HG02571 (cell line): ENCODE measurements at regions not wholly inside any gene's neighbourhood (a gene's known extent, or its start where the extent isn't known, plus 50 kb on each side); places are given as distances from the start of the nearest gene placed in this dataset.

Source experiments
- ATAC-seq: cut with Tn5 transposase; IDR thresholded peaks from one replicate; pipeline ENCODE4 v1.9.1; 2021; ENCODE audit warnings: mild to moderate bottlenecking, moderate library complexity; ENCODE audit not compliant: unreplicated experiment

DNA sequence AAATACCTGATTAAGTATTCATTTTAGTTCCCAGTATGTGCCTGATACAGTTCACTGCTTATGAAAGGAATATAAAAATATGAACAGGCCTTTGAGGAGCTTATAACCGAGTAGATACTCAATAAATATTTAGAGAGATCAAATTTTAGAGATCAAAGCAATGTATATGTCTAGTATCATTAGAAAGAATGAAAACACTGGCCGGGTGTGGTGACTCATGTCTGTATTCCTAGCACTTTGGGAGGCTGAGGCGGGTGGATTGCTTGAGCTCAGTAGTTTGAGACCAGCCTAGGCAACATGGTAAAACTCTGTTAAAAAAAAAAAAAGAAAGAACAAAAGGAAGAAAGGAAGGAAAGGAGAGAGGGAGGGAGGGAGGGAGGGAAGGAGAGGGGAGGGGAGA is 113.2 kb upstream of the EEA1 start:
- no peak for ATAC-seq

DNA sequence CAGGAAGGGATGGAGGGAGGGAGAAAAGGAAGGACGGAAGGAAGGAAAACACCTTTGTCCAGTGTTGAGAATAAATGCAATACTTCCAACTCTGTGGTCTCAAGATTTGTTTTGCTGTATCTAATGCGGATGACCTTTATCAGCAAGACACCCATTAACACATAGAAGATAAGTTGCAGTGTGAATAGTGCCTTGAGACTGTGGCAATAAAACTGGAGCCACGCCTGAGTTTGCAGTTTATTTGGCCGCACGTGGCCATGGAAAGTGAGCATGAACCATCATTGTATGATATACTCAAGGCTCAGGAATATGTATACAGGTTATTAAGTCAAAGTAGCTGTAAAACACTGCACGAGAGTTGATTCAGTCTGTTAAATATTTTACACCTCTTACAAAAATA is 113.6 kb upstream of the EEA1 start:
- ATAC-seq = no peak

DNA sequence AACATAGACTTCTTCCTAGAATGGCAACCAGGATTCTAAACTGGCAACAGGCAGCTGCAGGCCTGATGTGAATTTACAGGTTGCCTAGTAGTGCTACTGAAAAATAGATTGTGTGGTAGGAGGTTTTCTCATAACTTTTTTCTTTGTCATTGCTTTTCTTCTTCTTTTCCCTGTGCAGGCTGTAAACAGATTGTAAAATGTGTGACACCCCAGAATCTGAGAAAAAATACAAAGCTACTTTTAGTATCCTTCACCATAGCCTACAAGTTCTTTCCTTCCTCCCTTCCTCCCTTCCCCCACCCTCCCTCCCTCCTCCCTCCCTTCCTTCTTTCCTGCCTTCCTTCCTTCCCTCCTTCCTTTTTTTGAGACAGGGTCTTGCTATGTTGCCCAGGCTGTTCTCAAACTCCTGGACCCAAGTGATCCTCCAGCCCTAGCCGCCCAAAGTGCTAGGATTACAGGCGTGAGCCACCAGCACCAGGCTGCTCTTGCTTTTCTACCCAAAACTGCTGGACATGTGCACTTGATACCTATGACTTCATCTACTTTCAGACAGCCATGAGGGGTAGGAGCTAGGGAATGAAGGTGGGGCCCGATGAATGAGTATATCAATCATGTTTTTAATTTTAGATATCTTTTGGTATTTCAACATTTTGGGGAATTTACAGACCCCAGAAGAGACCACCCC is 114.2 kb upstream of the EEA1 start:
- no peak for ATAC-seq

DNA sequence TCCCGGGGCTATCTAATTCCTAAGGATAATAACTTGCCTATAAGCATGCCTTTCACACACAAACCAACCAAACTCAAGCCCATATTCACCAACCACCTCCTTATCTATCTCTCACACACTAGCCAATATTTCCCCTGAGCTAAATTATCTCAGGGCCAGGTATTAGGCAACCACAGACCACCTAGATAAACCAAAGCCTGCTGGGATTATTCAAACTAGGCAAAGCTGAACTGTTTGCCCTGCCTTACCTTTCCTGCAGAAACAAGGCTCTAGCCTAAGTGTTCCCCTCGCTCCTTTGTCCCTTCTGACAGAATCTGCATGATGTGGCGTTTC is 114.7 kb upstream of the EEA1 start:
- ATAC-seq = no peak

DNA sequence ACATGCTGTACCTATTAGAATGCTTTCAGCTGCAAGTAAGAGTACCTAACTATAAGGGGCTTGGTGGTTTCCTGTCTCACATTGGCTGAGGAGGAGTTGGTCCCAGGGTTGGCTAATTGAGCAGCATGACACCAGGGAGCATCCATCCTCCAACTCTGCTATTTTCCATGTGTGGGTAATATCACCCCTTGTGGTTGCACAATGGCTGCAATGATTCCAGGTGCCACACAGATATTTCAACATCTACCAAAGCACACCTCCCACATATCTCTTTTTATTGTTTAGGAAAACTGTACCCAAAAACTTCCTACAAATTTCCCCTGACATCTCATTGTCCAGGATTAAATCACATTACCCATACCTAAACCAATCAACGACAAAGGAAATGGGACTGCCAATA is 118.0 kb upstream of the EEA1 start:
- ATAC-seq = no peak

DNA sequence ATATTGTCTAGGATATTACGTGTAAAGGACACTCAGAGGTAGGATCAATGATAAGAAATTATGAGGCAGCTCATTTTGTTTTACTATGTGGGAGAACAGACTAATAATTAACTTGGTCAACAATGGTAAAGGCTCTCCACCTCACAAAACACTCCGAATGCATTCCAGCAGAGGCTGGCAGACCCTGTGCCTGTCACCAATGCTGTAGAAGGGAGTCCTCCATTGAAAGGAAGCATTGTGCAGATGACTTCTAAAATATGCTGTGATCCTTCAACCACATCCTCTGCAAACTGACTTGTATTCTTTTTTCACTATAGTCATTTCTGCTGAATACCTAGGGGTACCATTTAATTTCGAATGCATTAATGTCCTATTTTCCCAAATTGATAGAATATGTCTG is 119.6 kb upstream of the EEA1 start:
- no peak for ATAC-seq

DNA sequence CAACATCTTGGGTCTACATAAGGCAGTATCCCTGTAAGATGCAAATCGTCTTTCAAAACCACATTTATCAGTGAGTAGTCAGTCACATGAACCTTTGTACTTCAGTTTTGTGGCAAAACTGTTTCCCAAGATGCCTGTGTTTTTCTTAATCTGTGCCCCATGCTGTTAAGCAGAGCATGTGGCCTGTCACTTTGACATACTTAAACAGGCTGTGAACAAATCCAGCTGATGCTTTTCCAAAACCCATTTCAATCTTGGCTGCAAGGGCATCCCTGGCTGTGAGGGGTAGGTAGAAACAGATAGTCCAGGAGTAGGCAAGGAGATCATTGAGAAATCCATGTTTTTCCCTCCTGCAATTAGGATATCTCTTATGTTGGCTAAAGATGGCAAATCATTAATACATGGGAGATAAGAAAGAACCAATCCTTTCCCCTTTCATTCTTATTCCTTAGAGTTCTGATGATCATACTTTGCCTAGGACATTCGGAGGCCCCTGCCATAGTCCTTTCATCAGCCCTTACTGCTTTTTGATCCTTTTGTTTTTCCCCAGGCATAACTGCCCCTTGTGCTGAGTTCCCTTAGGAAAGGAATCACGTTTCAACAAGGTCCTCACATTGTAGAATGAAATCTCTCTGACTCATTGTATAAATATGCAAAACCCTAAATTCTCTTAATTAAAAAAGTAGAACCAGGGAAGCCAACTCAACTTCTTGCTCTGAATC is 121.1 kb upstream of the EEA1 start:
- ATAC-seq = no peak

DNA sequence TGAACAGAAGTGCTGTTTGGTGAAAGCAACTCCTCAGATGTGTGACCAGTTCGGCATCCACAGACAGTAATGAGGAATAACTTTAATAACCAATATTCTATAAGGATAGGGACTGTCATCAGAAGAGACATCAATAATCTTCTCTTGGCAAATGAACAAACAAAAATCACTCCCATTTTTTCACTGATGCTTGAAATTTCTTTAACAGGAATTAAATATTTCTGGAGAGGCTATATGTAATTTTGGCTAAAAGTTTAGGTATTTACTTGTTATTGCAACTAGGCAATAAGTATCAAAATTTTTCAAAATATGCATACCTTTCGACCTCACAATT is 121.6 kb upstream of the EEA1 start:
- ATAC-seq = no peak

DNA sequence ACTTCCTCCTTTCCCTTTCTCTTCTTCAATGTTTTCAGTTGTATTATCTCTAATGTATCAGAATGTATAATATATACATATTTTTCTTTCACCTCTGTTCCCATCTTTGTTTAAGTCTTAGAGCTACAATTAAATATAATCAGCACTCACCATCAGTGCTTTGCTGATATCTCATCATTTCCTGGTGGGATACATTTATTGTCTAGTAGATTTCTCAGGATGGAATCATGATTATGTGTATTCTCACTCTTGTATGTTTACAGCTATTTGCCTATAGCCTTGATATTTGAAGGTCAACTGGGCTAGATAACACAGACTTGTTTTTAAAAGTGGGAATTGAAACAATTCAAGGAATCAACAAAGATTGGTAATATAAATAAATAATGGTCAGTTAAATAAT is 124.9 kb upstream of the EEA1 start:
- ATAC-seq = no peak

DNA sequence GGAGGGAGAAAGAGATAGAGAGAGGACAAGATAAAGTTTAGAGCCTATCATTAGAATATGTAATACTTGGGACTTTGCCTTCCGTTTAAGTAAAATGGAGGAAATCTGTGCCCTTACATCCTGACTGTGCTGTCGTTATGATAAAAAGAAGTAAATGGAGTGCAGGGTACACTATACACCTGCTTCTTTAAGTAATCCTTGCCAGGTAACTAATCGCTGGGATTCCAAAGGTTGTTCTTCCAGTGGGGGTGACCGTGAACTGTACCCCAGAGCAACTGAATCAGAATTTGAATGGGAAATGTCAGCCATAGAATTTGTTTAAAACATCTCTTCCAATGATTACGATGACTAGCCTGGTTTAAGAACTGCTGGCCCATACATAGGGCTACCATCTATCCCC is 126.1 kb upstream of the EEA1 start:
- ATAC-seq = no peak

DNA sequence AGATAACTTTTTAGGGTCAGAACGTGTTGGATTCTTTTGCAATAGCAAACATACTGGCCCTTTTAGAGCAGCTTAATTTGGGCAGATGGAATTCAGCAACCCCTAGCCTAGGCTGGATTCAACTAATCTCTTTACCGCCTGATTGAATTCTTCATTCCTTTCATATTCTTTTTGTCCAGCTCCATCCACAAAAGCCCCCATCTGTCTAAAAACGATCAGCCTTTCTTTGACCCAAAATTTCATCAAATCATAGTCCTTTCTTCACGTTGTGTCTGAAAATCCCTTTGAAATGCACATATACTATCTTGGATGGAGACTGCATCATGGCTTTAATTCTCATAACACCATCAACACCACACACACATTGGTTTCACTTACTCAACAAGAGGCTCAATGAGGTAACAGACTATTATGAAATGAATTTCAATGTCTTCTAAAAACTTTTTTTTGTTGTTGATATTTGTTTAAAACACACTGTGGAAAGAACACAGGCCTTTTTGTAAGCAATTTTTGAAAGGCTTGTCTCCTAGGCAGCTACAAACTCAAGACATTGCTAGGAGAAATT is 128.0 kb upstream of the EEA1 start:
- no peak for ATAC-seq

DNA sequence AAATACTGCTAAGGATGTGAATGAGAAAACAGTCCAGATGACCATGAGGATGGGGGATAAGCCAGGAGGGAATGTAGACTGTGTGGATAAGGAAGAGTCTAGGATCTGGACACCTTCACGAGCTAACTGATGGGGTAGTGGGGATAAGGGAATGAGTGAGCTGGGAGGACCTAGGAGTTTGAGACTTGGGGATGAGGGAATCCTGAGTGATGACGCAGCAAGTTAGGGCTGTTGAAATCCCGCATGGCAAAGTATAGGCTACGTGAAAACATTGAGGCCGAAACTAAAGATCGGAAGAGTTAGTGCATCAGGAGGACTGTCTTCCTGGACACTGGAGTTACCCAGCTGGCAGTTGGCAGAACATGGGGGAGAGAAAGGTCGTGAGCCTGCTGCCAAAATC is 129.2 kb upstream of the EEA1 start:
- no peak for ATAC-seq

DNA sequence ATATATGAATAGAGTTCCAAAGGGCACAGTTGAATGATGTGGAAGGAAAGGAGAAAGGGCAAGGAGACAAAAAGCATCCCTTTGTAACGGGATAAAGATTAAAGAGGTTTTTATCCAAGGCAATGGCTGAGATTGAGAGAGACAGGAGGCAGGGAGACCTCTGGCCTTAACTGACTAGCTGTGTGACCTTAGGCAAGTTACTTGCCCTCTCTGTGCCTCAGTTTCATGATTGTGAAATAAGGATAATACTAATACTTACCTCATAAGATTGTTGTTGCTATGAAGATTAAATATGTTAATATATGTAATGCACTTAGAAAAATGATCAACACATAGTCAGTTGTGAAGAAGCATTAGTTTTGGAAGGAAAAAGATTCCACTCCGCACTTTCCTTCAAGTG is 130.2 kb upstream of the EEA1 start:
- ATAC-seq = no peak

DNA sequence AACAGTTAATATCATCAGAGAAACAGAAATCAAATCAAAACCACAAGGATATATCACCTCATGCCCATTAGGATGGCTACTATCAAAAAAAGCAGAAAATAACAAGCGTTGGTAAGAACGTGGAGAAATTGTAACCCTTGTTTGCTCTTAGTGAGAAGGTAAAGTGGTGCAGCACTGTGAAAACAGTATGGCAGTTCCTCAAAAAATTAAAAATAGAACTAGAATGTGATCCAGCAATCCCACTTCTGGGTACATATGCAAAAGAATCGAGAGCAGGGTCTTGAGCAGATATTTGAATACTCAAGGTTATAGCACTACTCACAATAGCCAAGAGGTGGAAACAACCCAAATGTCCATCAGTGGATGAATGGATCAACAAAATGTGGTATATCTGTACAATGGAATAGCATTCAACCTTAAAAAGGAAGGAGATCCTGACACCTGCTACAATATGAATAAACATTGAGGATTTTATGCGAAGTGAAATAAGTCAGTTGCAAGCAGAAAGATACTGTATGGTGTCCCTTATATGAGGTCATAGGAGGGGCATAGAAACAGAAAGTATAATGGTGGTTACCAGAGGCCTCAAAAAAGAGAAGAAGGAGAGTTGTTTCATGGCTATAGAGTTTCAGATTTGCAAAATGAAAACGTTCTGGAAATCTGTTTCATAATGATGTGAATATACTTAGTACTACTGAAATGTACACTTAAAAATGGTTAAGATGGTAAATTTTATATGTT is 131.0 kb upstream of the EEA1 start:
- peak; percentile 95 for ATAC-seq

DNA sequence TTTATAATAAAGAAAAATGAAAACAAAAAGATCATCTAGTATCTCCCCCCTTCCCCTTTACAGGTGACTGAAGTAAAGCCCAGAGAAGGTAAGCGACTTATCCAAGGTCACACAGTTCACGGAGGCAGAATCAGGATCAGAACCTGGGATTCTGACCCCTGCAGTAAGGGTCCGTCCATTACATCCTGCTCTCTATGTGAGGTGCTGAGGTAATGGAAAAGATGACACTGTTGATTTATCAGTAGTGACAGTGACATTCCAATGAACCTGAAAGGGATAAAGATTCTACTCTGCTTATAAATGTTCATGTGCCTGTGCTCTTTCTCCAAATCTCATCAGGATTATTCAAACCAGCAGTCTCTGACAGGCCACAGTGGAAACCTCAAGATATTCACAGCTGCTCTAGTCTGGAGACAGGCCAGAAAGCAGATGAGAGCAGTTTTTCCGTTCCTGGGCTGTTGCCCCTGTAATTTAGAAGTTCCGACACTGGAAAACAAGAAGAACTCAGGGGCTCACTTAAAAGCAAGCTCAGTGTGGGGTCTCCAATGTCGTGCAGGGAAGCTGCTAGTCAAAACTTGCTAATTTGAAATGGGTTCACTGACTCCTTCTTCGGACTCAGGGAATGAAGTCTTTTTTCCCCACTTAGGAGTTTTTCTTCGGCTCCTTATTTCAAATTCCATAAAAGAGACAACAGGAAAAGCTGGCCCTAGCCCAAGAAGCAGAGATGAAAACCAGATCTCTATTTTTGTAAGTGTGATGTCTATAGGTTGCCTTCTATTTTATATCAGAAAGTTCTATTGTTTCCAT is 131.8 kb upstream of the EEA1 start:
- ATAC-seq = peak; percentile 28

DNA sequence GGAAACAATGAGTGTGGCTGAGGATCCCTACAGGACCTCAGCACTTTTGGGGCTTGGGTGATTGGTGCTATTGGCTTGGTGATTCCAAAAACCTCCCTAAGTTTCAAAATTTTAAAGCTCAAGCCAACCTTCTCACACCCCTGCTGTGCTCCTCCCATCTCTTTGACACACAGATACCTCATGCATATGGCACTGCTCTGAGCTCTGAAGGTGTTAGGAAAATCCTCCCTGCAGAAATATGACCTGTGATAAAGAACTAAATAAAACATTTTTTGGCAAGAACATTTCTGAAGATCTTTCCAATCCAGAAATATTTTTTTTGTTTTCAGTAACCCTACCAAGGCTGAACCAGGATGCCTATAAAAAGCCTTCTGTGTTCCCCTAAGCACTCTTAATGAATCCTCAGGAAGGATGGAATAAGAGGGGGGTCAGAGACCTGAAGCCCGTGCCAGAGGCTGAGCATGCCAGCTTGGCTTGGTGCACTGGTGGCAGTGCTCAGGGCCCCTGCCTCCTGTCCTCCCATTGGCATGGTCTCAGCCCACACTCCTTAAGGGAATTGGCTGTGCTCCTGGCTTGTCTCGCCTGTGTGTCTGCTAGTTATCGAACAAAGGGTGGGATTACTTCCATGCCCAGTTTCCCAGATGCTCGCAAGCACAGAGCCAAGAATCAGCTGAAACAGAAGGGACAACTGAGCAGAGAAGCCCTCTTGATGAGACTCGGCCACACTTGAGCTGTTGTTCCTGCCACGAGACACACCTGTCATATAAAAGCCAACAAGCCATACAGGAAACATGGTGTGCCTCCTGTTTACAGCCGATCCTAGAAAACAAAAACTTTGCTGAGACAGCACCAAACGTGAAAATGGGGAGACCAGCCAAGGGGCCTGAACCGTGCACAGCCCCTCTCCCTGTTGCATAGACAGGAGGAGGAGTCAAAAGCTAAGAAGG is 132.7 kb upstream of the EEA1 start:
- no peak for ATAC-seq

DNA sequence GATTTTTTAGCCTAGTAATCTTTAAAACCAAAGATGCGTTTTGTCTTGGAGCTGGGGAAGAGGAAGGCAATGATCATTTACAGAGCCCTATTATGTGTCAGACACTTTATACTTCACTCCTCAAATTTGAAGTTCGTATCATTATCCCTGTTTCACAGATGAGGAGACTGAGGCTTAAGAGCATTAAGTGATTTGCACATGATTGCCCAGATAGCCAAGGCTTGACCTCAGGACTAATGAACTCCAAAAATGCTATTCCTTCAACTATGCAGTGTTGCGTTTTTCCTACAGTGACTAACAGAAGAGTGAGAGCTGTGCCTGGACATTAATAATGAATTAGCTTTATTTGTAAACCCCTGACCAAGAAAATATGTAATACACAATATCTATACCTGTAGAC is 136.8 kb upstream of the EEA1 start:
- no peak for ATAC-seq

DNA sequence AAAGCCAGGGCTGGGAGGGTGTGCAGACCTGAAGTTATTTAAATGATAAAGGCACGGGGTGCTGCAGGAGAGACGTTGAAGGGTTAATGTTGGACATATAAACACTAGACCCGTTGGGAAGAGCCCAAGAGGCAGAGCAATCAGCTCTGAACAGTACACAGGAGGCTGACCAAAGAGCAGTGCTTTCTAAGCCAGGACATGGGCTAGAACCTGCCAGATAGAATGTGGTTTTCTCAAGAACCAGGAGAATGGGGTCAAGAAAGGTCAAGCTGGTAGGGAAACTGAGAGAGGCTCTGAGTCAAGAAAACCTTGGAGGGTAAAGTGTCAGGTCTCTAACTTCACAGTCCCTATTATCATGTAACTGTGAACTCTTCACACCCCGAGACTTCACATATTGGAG is 143.2 kb upstream of the EEA1 start:
- ATAC-seq = no peak

DNA sequence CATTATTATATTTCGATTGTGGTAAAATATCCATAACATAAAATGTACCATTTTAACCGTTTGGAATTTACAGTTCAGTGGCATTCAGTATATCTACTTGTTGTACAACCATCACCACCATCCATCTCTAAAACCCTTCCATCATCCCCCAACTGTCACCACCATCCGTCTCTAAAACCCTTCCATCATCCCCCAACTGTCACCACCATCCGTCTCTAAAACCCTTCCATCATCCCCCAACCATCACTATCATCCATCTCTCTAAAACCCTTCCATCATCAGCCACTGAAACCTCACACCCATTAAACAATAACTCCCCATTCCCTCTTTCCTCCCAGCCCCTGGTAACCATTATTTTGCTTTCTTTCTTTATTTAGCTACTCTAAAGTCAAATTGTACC is 144.2 kb upstream of the EEA1 start:
- no peak for ATAC-seq

DNA sequence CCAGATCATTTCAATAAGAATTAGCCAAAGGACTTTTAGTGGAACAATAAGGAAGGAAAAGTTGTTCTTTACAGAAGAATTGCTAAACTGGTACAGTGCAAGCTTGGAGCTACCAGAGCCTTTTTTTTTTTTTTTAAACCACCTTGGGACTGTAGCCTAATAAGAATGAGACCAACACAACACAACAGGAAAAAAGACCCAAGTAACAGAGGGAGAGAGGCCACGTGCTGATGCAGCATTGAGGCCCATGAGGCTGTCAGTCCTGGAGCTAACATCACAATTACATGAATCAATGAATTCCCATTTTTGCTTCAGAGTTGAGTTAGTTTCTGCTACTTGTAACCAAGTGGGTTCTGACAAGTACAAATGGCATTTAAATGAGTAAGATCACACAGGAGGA is 149.0 kb upstream of the EEA1 start:
- ATAC-seq = no peak
